CD4-positive, alpha-beta T cell (primary cell): ENCODE measurements at regions not wholly inside any gene's neighbourhood (a gene's known extent, or its start where the extent isn't known, plus 50 kb on each side); places are given as distances from the start of the nearest gene placed in this dataset.
A peak's percentile ranks its signal among the peaks of the same experiment; 100 is the strongest.

Experiments used
- ATAC-seq: fragments of 200-7000 bp; cut with Tn5 transposase; one replicate; pipeline ENCODE4 v1.10.0; 2022; ENCODE audit warnings: mild to moderate bottlenecking; ENCODE audit not compliant: poor library complexity
- CTCF ChIA-PET: fragments of 350-600 bp; sonication (Branson Sonifier 250); formaldehyde crosslinking; loops from one replicate; lab custom pipeline; 2021; ENCODE audit warnings: antibody characterized with exemption, inconsistent platforms; lab: Charles Lee
- POLR2A ChIA-PET: fragments of 350-600 bp; sonication (Branson Sonifier 250); formaldehyde crosslinking; loops from one replicate; lab custom pipeline; 2021; ENCODE audit warnings: antibody characterized with exemption, inconsistent platforms; lab: Charles Lee
- DNase-seq, 14 experiments: peaks; one replicate each; pipeline ENCODE4 v3.0.0-alpha.2; 2013 to 2020; ENCODE audit warnings: mixed read lengths in 2 of 14
- H3K27ac ChIP-seq, 2 donors: one replicate each; pipeline versions ENCODE4 v1.5.1 to v1.7.0; 2013; ENCODE audit warnings: low read length in 2 of 2, low read depth in 1 of 2, mild to moderate bottlenecking in 1 of 2
- H3K27me3 ChIP-seq, 2 experiments: 1 replicate in 1 of 2; 2 replicates in 1 of 2; pipeline versions ENCODE4 v1.6.1 to v1.7.0; 2013; ENCODE audit warnings: low read length in 2 of 2, control low read depth in 1 of 2, mild to moderate bottlenecking in 1 of 2, moderate library complexity in 1 of 2; ENCODE audit not compliant: insufficient read depth in 2 of 2, control insufficient read depth in 1 of 2
- H3K36me3 ChIP-seq: one replicate; pipeline ENCODE4 v1.6.1; 2013; ENCODE audit warnings: low read length, control low read depth; ENCODE audit not compliant: insufficient read depth
- H3K4me1 ChIP-seq: one replicate; pipeline ENCODE4 v1.6.1; 2013; ENCODE audit warnings: low read length, control low read depth; ENCODE audit not compliant: insufficient read depth
- H3K4me3 ChIP-seq: one replicate; pipeline ENCODE4 v1.5.1; 2013; ENCODE audit warnings: mild to moderate bottlenecking, low read length, moderate library complexity
- H3K9me3 ChIP-seq, 2 experiments: 1 replicate in 1 of 2; 2 replicates in 1 of 2; pipeline versions ENCODE4 v1.6.1 to v1.7.0; 2013; ENCODE audit warnings: low read length in 2 of 2, mild to moderate bottlenecking in 2 of 2, control low read depth in 1 of 2, moderate library complexity in 1 of 2; ENCODE audit not compliant: control insufficient read depth in 1 of 2, insufficient read depth in 1 of 2
- H3K27ac Mint-ChIP-seq: one replicate; pipeline ENCODE4 v1.8.0; 2020; ENCODE audit warnings: mixed read lengths
- H3K27me3 Mint-ChIP-seq: one replicate; pipeline ENCODE4 v1.8.0; 2021; ENCODE audit warnings: mixed read lengths
- H3K36me3 Mint-ChIP-seq: one replicate; pipeline ENCODE4 v1.8.0; 2021; ENCODE audit warnings: low read depth, mixed read lengths
- H3K4me1 Mint-ChIP-seq: one replicate; pipeline ENCODE4 v1.8.0; 2021; ENCODE audit warnings: low read depth, mixed read lengths
- H3K4me3 Mint-ChIP-seq: one replicate; pipeline ENCODE4 v1.8.0; 2020; ENCODE audit warnings: mild to moderate bottlenecking, mixed read lengths
- H3K9me3 Mint-ChIP-seq: one replicate; pipeline ENCODE4 v1.8.0; 2020; ENCODE audit warnings: mixed read lengths
- intact Hi-C, 2 experiments: fragments of 100-400 bp; cut with DNase I in 1 of 2; cut with micrococcal nuclease in 1 of 2; formaldehyde crosslinking; loops; one replicate each; pipeline versions ENCODE4 v1.15.1 to v1.9.0; 2023 to 2025; cut with DNase I, micrococcal nuclease
- TF ChIP-seq, protein P1 (sequence below): fragments of 200-600 bp; IDR thresholded peaks from one replicate; pipeline ENCODE4 v1.8.0; 2022; ENCODE audit warnings: antibody characterized with exemption, mild to moderate bottlenecking

GRCh38 chr15:23503576-23503975, 56.5 kb upstream of the GOLGA6L2 start:
- ATAC-seq = no peak

DNA sequence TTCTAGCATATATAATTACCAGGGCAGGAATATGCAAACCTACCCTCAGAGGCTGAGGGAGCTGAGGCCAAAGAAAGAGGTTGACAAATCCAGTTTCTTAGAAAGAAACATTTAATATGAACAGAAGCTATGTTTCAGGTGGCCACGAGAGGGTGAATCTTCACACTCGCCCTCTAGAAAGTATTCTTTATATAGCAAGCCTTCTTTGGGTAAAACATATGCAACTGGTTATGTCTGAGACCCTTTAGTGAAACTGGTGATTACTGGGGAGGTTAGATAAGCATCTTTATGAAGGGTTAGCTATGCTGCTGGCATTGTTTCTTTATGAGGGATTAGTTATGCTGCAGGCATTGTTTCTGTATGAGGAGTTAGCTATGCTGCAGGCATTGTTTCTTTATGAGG, 50.7 kb upstream of the GOLGA6L2 start:
- Histone ChIP-seq H3K27ac (no peak overlapping the region), H3K27me3 (peaks cover 0 to 3% of the 10 kb centered on the region in 2 experiments), H3K36me3 (no peaks in the 10 kb centered on the region), H3K4me3 (no peak overlapping the region), H3K9me3 (peaks cover 0 to 5% of the 10 kb centered on the region in 2 experiments), H3K4me1 (no peaks in the 10 kb centered on the region)
- Mint-ChIP-seq H3K4me1 (no peaks in the 10 kb centered on the region), H3K27me3 (peaks cover 2% of the 10 kb centered on the region), H3K9me3 (peaks cover 2% of the 10 kb centered on the region), H3K36me3 (no peaks in the 10 kb centered on the region), H3K4me3 (no peak overlapping the region), H3K27ac (no peak overlapping the region)
- peak in 2 of 14 experiments; percentile 9 for DNase-seq
- ATAC-seq = no peak
- ChIA-PET POLR2A (no interaction called here), CTCF (interaction anchor here (1.2 kb wide), 2 partner anchors 9 to 10 kb away, joined by 3 read pairs; no protein-coding TSS in a partner anchor)
- TF ChIP-seq, protein P1, sequence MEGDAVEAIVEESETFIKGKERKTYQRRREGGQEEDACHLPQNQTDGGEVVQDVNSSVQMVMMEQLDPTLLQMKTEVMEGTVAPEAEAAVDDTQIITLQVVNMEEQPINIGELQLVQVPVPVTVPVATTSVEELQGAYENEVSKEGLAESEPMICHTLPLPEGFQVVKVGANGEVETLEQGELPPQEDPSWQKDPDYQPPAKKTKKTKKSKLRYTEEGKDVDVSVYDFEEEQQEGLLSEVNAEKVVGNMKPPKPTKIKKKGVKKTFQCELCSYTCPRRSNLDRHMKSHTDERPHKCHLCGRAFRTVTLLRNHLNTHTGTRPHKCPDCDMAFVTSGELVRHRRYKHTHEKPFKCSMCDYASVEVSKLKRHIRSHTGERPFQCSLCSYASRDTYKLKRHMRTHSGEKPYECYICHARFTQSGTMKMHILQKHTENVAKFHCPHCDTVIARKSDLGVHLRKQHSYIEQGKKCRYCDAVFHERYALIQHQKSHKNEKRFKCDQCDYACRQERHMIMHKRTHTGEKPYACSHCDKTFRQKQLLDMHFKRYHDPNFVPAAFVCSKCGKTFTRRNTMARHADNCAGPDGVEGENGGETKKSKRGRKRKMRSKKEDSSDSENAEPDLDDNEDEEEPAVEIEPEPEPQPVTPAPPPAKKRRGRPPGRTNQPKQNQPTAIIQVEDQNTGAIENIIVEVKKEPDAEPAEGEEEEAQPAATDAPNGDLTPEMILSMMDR = no peak
- intact Hi-C loops = loop anchor here in 1 of 2 experiments (2.0 kb wide), 1 partner anchor 17 kb away; no protein-coding TSS in a partner anchor

More at GRCh38 chr15:23503576-23503975, 56.5 kb upstream of the GOLGA6L2 start:
- TF ChIP-seq, protein P1 = no peak
- H3K4me3 ChIP-seq = no peak overlapping the region
- H3K27ac Mint-ChIP-seq = no peak overlapping the region
- no peaks in the 10 kb centered on the region for H3K36me3 Mint-ChIP-seq
- no peaks in the 10 kb centered on the region for H3K4me1 Mint-ChIP-seq
- no peaks in the 10 kb centered on the region for H3K9me3 ChIP-seq
- H3K27ac ChIP-seq = no peak overlapping the region
- POLR2A ChIA-PET = no interaction called here
- H3K36me3 ChIP-seq = no peaks in the 10 kb centered on the region
- CTCF ChIA-PET = no interaction called here
- H3K4me3 Mint-ChIP-seq = no peak overlapping the region
- no peak for DNase-seq
- peaks cover 2% of the 10 kb centered on the region for H3K9me3 Mint-ChIP-seq
- H3K27me3 ChIP-seq = no peaks in the 10 kb centered on the region
- no peaks in the 10 kb centered on the region for H3K4me1 ChIP-seq
- peaks cover 6% of the 10 kb centered on the region for H3K27me3 Mint-ChIP-seq
- intact Hi-C loops = no loop called here
